WERI-Rb-1 (cell line): ENCODE measurements at regions not wholly inside any gene's neighbourhood (a gene's known extent, or its start where the extent isn't known, plus 50 kb on each side); places are given as distances from the start of the nearest gene placed in this dataset.

ENCODE experiments used
- DNase-seq: peaks from one replicate; pipeline ENCODE4 v3.0.0-alpha.2; 2020
- H3K27ac ChIP-seq: fragments of 250-450 bp; sonication (Bioruptor Pico); 2 replicates; pipeline ENCODE4 v1.5.1; 2020; ENCODE audit warnings: mild to moderate bottlenecking, moderate library complexity
- H3K27me3 ChIP-seq: fragments of 250-450 bp; sonication (Bioruptor Pico); 2 replicates; pipeline ENCODE4 v1.5.1; 2021; ENCODE audit warnings: mild to moderate bottlenecking, low read depth, moderate library complexity; ENCODE audit not compliant: insufficient read depth, severe bottlenecking
- H3K36me3 ChIP-seq: fragments of 250-450 bp; sonication (Bioruptor Pico); 2 replicates; pipeline ENCODE4 v1.5.1; 2020; ENCODE audit warnings: mild to moderate bottlenecking, moderate library complexity
- H3K4me3 ChIP-seq: 2 replicates; pipeline ENCODE4 v1.5.1; 2011; ENCODE audit warnings: low read depth, mild to moderate bottlenecking, control low read depth, low read length
- H3K9me3 ChIP-seq: fragments of 250-450 bp; sonication (Bioruptor Pico); 2 replicates; pipeline ENCODE4 v1.5.1; 2021; ENCODE audit warnings: mild to moderate bottlenecking, moderate library complexity; ENCODE audit not compliant: severe bottlenecking
- TF ChIP-seq, protein P1 (sequence below): IDR thresholded peaks from 2 replicates; pipeline ENCODE4 v1.5.1; 2011; ENCODE audit warnings: low read depth, mild to moderate bottlenecking, control low read depth, inconsistent platforms, low read length

DNA sequence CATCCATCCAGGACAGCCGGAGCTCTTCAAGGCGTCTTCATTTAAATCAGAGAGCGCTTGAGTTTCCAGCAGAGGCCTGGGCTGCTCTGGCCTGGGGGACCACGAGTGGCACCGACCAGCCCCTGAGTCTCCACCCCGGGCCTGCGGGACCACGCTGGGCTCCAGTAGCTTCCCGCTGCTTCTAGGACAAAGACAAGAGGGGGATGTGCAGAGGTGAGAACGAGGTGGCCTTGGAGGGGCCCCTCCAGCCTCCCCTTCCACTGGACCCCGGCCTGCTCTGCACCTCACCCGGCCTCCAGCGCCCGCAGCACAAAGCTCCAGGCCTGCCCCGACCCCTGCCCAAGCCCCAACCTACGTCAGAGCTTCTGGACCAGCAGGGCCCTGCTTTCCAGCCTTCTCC, 81.6 kb downstream of the IRX2 start:
- H3K9me3 ChIP-seq, result no peaks in the 10 kb centered on the region
- DNase-seq, result no peak
- no peaks in the 10 kb centered on the region for H3K27me3 ChIP-seq
- H3K36me3 ChIP-seq, result no peaks in the 10 kb centered on the region
- no peak overlapping the region for H3K4me3 ChIP-seq
- no peak overlapping the region for H3K27ac ChIP-seq
- TF ChIP-seq, protein P1, sequence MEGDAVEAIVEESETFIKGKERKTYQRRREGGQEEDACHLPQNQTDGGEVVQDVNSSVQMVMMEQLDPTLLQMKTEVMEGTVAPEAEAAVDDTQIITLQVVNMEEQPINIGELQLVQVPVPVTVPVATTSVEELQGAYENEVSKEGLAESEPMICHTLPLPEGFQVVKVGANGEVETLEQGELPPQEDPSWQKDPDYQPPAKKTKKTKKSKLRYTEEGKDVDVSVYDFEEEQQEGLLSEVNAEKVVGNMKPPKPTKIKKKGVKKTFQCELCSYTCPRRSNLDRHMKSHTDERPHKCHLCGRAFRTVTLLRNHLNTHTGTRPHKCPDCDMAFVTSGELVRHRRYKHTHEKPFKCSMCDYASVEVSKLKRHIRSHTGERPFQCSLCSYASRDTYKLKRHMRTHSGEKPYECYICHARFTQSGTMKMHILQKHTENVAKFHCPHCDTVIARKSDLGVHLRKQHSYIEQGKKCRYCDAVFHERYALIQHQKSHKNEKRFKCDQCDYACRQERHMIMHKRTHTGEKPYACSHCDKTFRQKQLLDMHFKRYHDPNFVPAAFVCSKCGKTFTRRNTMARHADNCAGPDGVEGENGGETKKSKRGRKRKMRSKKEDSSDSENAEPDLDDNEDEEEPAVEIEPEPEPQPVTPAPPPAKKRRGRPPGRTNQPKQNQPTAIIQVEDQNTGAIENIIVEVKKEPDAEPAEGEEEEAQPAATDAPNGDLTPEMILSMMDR, result no peak

DNA sequence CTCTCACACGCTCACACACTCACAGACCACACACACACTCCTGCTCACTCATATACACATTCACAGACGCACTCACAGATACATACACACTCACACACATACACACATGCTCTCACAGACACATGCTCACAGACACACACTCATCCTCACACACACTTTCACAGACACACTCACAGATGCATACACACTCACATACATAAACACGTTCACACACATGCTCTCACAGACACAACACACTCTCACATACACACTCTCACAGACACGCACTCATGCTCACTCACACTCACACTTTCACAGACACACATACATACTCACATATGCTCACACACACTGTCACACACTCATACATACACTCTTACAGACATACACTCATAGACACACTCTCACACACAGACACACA, 82.2 kb downstream of the IRX2 start:
- DNase-seq, result no peak
- no peaks in the 10 kb centered on the region for H3K9me3 ChIP-seq
- no peaks in the 10 kb centered on the region for H3K36me3 ChIP-seq
- H3K4me3 ChIP-seq, result no peak overlapping the region
- H3K27me3 ChIP-seq, result no peaks in the 10 kb centered on the region
- H3K27ac ChIP-seq, result no peak overlapping the region
- TF ChIP-seq, protein P1, result no peak

DNA sequence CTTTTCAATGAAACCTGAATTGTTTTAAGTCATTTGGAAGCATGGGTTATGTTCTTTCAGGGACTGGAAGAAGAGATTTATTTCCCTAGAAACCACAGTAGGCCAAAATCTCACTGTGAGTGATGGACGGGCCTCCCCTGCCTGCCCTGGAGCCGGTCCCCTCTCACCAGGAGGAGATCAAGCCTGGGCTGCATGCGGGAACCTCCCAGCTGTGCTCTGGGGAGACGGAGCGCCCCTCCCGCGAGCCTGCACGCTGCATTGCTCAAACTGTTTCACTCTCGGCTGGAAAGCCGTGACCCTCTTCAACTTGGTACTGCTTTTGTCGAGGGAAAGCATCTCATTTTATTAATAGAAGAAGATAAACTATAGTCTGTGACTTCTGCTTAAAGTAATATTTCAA, 85.4 kb downstream of the IRX2 start:
- TF ChIP-seq, protein P1, result no peak
- DNase-seq, result no peak
- no peaks in the 10 kb centered on the region for H3K27me3 ChIP-seq
- no peak overlapping the region for H3K4me3 ChIP-seq
- no peak overlapping the region for H3K27ac ChIP-seq
- H3K9me3 ChIP-seq, result no peaks in the 10 kb centered on the region
- no peaks in the 10 kb centered on the region for H3K36me3 ChIP-seq

DNA sequence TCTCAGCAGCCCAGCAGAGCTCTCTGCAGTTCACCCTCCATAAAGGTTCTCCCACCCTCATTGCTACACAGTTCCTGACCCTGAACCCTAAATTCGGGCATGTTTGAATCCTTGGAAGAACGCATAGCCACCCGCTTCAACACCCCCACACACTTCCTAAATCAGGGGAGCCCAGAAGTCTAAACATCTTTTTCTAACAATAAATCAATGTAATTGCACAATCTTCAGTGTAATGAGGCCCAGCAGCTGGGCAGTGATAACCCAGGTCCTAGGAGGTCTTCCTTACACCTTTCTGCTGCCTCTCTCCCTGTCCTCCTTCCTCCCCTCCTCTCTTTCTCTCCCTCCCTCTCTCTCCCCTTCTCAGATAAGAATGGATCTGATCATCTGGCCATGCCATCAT, 88.0 kb downstream of the IRX2 start:
- TF ChIP-seq, protein P1, result no peak
- DNase-seq, result no peak
- Histone ChIP-seq H3K36me3 (no peaks in the 10 kb centered on the region), H3K27me3 (no peaks in the 10 kb centered on the region), H3K9me3 (no peaks in the 10 kb centered on the region), H3K4me3 (no peak overlapping the region), H3K27ac (no peak overlapping the region)

DNA sequence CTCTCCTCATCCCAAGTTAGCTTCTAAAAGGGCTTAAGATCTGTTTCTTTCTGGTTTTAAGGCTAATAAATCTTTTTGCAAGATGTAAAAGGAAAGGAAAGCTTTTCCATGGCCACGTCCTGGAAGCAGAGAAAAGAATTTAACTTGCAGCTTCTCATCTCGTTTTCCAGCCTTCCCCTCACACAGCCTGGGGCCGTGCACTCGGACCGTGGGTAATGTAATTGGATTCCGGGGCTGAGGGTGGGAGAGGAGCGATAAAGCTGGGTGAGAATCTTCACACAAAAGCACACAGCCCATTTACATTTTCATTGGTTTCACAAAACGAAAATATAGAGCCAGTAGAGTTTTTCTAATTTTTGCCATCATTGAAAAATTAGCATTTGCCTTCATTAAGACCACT, 91.2 kb downstream of the IRX2 start:
- Histone ChIP-seq H3K4me3 (no peak overlapping the region), H3K9me3 (no peaks in the 10 kb centered on the region), H3K27ac (no peak overlapping the region), H3K27me3 (no peaks in the 10 kb centered on the region), H3K36me3 (no peaks in the 10 kb centered on the region)
- no peak for DNase-seq
- TF ChIP-seq, protein P1, result no peak

DNA sequence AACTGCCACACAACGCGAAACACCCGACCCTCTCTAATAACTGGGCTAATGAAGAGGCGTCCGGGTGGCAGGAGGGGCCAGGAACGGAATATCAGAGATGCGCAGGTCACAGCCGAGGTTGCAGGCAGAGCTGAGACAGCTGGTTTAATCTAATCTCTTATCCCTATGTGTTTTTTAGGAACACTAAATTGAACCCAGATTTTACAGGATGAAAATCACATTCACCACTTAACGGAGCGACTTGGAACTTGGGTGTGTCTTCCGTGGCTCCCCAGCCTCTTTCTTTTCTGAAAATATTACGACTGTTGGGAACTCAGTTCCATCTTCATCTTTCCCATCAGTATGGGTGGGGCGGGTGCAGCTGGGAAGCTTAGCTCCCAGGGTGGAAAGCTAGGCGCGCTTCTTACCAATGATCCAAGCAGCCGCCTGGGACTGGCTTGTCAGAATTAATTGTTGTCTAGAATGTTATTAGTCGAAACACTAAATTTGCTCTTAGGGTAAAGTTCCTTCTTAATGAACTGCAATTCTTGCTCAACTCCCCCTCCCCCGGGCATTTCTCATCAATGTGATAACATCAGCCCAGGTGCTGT, 92.5 kb downstream of the IRX2 start:
- no peaks in the 10 kb centered on the region for H3K36me3 ChIP-seq
- H3K27me3 ChIP-seq, result no peaks in the 10 kb centered on the region
- H3K9me3 ChIP-seq, result no peaks in the 10 kb centered on the region
- TF ChIP-seq, protein P1, result no peak
- DNase-seq, result peak; percentile 51
- peak overlapping the region; percentile 45 for H3K4me3 ChIP-seq
- no peak overlapping the region for H3K27ac ChIP-seq
